NCI-H1436 (cell line): ENCODE measurements at regions not wholly inside any gene's neighbourhood (a gene's known extent, or its start where the extent isn't known, plus 50 kb on each side); places are given as distances from the start of the nearest gene placed in this dataset.
"Not testable (repeated sequence)": the region's sequence is repeated elsewhere in the genome, so short reads cannot be mapped to it uniquely, and the experiment has no call there.

Experiments
- DNase-seq: peaks from one replicate; lab custom pipeline; 2025; lab: John Stamatoyannopoulos, UW

- DNase-seq = no peak
These were observed 1257.3 kb downstream of the DIAPH3 start for GRCh38 chr13:58906329-58907007.

DNA sequence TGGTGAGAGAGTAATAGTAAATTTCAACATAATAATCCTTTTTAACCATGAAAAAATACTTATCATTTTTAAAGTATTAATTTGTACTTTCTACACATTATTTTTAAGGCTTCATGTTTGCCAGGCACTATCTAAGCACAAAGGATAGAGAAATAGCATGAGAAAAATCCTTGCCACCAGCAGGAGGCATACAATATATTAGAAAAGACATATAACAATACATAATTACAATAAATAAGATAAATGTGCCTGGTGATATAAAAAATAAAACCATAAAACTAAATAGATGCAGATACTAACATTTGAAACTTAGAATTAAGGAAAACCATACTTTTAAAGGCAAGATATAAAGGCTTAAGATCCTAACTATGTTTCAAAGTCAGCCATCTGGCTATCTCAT is 1256.4 kb downstream of the DIAPH3 start:
- no peak for DNase-seq

- no peak for DNase-seq
These were observed 1255.6 kb downstream of the DIAPH3 start for GRCh38 chr13:58908019-58908679.

DNA sequence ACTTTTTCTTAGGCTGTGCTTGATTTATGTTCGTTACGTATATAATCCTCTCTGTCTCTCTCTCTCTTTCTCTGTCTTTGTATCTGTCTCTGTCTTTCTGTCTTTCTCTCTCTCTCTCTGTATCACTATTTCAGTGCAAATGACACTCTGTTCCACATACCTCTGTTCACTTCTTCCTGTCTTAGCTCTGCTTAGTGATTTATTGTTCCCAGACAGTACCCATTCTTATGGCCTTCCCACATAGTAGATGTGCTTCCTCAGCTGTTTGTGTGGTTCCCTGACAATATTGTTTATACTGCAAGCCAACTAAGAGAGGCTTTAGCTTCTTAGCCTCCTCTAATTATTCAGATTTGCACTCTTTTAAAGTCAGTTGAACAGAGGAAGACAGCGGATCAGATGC is 1244.2 kb downstream of the DIAPH3 start:
- no peak for DNase-seq

- no peak for DNase-seq
These were observed 1242.6 kb downstream of the DIAPH3 start for GRCh38 chr13:58921129-58921528.

- DNase-seq = no peak
These were observed 1236.9 kb downstream of the DIAPH3 start for GRCh38 chr13:58926858-58927257.

DNA sequence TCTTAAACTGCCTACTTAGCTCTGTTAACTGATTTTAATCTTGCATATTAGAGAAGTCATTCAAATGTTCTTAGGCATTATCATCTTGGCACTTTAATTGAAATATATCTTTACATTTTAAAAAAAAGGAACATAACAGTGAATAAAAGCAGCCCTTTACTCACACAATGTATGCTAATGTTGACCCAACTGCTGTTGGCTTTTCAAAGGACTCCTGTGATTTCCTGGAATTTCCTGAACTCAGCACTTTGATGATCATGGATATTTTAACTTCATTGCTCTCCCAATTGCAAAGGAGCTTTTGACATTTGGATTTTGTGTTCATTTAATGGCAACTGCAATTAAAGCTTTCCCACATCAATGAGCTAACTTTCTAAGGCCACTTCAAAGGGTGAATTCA is 1230.3 kb downstream of the DIAPH3 start:
- no peak for DNase-seq

DNA sequence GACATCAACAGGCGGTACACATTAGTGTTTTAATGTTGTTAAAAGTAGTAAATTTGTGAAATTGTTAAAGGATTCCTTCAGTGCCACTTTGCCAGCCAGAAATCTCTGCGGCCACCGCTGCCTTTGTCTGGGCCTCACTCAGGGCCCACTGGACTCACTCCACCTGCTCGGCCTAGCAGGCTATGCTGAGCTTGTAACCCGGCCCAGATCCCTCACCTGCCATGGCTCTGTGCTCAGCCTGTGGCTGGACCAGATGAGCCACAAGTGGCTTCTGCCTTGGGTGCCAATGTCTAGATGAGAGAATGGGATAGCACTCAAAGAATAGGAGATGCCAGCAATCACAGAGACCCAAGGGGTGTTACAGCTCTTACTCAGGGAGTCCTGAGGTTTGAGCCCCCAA is 1228.0 kb downstream of the DIAPH3 start:
- DNase-seq = no peak

- no peak for DNase-seq
These were observed 1217.5 kb downstream of the DIAPH3 start for GRCh38 chr13:58946274-58946673.

DNA sequence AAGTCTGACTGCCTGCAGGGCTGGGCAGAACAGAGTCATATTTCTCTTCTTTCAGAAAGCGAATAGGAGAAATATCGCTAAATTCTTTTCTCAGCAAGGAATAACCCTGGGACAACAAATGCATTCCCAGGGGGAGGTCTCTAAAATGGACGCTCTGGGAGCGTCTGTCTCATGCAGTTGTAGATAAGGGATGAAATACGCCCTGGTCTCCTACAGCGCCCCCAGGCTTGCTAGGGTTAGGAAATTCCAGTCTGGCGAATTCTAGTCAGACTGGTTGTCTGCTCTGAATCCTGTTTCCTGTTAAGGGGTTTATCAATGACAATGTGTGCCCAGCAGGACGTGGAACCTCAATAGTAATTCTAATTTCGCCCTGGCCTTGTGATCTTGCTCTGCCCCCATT is 1214.1 kb downstream of the DIAPH3 start:
- DNase-seq = no peak

DNA sequence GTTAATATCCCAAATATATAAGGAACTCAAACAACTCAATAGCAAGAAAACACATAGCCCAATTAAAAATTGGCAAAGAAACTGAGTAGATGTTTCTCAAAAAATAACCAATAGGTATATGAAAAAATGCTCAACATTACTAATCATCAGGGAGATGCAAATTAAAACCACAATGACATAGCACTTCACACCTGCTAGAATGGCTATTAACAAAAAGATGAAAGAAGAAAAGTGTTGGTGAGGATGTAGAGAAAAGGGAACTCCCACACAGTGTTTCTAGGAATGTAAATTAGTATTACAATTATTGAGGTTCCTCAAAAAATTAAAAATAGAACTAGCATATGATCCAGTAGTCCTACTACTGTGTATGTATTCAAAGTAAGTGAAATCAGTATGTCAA is 1212.8 kb downstream of the DIAPH3 start:
- no peak for DNase-seq

GRCh38 chr13:58953638-58954037 is 1210.1 kb downstream of the DIAPH3 start:
- no peak for DNase-seq

DNA sequence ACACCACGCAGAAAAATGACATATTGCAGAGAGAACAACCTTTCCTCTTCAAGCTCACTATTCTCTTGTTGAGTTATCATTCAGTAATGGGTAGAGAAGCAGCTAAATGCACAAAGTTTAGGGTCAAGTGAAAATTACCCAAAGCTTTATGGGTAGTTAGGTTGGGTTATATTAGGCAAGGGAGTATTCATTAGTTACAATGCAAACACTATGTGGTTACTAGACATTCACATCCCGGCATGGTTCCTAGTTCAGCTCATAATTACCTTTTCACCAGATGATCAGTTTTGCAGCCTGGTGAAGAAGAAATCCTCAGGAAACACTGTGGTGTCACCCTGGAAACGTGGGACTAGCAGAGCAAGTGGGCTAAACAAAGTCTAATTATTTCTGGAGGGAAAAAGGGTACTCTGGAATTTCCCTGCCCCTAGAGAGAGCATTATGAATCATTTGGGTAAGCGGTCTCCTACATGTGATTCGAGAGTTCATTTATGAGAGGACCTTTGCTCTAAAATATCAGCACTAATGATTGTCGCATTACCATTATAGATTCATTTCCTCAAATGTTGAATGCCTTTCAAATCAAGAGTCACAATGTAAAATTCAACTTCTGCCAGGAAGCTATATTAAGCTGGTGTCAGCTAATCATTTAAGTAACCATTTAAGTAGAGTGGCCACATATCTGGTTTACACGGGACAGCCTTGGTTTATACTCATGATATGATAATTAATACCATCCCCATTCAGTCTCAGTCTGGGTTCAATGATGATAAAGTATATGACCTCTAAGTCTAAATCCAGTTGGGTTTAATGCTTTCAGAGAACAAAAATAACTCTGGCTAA is 1208.0 kb downstream of the DIAPH3 start:
- DNase-seq = no peak

DNA sequence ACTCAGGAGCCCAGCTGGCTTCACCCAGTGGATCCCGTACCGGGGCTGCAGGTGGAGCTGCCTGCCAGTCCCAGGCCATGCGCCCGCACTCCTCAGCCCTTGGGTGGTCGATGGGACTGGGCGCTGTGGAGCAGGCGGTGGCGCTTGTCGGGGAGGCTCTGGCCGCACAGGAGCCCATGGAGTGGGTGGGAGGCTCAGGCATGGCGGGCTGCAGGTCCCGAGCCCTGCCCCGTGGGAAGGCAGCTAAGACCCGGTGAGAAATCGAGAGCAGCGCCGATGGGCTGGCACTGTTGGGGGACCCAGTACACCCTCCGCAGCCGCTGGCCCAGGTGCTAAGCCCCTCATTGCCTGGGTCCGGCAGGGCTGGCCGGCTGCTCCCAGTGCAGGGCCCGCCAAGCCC is 1205.6 kb downstream of the DIAPH3 start:
- not testable (repeated sequence) for DNase-seq

GRCh38 chr13:58960888-58961287 is 1202.8 kb downstream of the DIAPH3 start:
- no peak for DNase-seq

DNA sequence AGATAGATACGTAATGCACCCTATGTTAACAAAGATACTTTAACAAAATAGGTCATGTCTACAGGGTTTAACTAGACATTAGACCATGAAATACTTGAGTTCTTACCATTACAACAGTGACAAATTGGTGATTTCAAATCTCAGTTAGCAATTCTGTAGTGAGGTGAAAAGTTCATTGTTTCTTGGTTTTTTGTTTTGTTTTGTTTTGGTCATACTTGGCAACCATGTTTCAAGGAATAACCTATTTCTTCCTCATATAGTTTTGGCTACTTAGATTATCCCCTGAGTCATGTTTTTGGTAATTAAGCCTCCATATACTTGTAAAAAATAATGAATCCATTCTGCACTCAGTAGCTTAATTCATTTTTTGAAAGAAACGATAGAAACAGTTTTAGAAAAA is 1200.4 kb downstream of the DIAPH3 start:
- no peak for DNase-seq

DNA sequence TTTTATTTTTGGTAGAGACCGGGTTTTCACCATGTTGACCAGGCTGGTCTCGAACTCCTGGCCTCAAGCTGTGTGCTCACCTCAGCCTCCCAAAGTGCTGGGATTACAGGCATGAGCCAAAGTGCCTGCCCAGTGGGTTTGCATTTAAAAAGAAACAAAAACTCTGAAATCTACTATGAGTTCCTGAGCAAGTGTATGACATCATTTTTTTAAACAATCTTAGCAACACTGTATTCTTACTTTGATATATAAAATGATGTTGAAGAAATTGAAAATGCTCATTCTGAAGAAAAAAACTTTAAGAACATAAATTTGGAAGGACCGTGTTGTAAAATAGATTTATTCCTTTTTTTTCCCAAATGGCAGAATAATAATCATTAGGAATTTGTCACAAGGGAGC is 1199.7 kb downstream of the DIAPH3 start:
- DNase-seq = no peak

- no peak for DNase-seq
These were observed 1186.6 kb downstream of the DIAPH3 start for GRCh38 chr13:58977085-58977484.

DNA sequence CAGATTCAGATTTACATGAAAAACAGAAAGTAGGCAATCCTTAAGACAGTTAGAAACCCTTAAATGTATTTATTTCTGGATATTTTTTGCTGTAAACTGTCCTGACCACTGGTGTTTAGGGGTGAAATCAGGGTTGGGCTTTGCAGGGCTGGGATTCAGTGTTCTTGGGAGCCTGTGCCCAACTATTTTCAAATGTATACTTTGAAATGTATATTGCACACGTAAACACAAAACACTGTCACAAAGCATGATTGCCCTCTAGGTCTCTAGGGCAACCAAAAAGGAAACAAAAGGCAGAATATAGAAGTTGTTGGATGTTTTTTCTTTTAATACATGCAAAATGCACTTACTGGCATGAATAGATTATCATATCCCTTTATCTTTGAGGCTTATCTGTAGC is 1185.4 kb downstream of the DIAPH3 start:
- no peak for DNase-seq

DNA sequence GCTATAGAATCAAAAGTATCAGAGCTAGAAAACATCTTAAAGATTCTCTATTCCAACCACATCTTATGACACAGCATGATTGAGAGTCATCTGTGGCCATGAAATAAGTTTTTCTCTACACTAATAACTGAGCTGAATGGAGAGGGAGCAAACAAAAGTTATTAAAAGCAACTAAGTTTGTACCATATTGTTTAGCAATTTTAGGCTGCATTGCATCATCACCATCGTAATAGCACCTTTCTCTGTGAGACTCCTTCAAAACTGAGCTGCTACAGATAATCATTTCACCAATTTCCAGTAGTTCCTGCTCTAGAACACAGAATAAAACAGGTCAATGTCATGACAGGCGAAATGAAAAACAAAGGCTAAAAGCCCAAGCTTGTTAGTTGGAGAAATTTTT is 1183.9 kb downstream of the DIAPH3 start:
- DNase-seq = no peak

GRCh38 chr13:58985845-58986244 is 1177.9 kb downstream of the DIAPH3 start:
- DNase-seq = no peak

DNA sequence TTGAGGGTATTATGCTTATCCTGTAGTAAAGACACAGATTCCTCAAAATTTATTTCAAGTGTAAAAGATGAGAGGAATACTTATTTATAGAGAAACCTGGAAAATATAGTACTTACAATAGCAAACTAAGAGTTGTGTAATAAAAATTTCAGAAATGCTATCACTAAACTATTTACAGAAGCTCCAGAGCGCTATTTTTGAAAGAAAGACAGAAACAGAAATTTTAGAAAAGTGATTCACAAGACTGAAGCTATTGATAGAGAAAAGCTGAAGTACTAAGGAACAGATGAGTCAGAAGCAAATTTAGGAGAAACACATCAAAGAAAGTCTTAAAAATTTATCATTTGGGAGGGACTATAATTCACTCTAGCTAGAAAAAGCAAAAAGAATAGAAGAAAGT is 1174.2 kb downstream of the DIAPH3 start:
- no peak for DNase-seq

DNA sequence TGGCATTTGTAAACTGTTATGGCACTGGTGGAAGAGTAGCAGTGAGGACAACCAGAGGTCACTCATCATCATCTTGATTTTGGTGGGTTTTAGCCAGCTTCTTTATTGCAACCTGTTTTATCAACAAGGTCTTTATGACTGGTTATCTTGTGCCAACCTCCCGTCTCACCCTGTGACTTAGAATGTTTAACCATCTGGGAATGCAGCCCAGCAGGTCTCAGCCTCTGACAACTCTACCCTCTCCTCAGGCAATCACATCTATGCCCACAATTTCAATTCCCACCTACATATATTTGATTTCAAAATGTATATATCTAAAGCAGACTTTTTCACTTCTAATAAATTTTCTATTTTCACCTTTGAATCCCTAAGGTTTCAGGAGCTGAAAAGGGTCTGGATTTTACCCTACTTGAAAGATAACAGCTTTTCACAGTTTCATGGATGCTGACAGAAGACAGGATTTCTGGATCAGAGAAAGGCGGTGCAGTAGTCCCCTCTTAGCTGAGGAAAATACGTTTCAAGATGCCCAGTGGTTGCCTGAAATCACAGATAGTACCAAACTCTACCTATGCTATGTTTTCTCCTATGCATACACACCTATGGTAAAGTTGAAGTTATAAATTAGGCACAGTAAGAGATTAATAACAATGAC is 1171.8 kb downstream of the DIAPH3 start:
- DNase-seq = no peak
